Karpas-422 (cell line): ENCODE measurements at regions not wholly inside any gene's neighbourhood (a gene's known extent, or its start where the extent isn't known, plus 50 kb on each side); places are given as distances from the start of the nearest gene placed in this dataset.

Source experiments
- DNase-seq: peaks from one replicate; pipeline ENCODE4 v3.0.0-alpha.2; 2015
- H2AFZ ChIP-seq: fragments of 200-600 bp; sonication (generic); 2 replicates; pipeline ENCODE4 v1.6.1; 2014; ENCODE audit warnings: antibody characterized with exemption, low read length, mixed read lengths
- H3K27ac ChIP-seq: fragments of 200-600 bp; sonication (generic); 2 replicates; pipeline ENCODE4 v1.5.1; 2014; ENCODE audit warnings: mild to moderate bottlenecking, low read length, moderate library complexity
- H3K27me3 ChIP-seq: fragments of 200-600 bp; sonication (generic); 2 replicates; pipeline ENCODE4 v1.6.1; 2014; ENCODE audit warnings: low read length, mixed read lengths
- H3K36me3 ChIP-seq: fragments of 200-600 bp; sonication (generic); 2 replicates; pipeline ENCODE4 v1.6.1; 2014; ENCODE audit warnings: low read length, mixed read lengths; ENCODE audit not compliant: insufficient read depth
- H3K4me1 ChIP-seq: fragments of 200-600 bp; sonication (generic); 2 replicates; pipeline ENCODE4 v1.6.1; 2014; ENCODE audit warnings: mild to moderate bottlenecking, low read length, mixed read lengths
- H3K4me2 ChIP-seq: fragments of 200-600 bp; sonication (generic); 2 replicates; pipeline ENCODE4 v1.6.1; 2014; ENCODE audit warnings: low read length, low read depth, mild to moderate bottlenecking; ENCODE audit not compliant: poor library complexity, severe bottlenecking
- H3K4me3 ChIP-seq: fragments of 200-600 bp; sonication (generic); 2 replicates; pipeline ENCODE4 v1.5.1; 2014; ENCODE audit warnings: mild to moderate bottlenecking, antibody characterized with exemption, low read length, mixed read lengths
- H3K79me2 ChIP-seq: fragments of 200-600 bp; sonication (generic); 2 replicates; pipeline ENCODE4 v1.6.1; 2014; ENCODE audit warnings: mild to moderate bottlenecking, low read length, mixed read lengths
- H3K9ac ChIP-seq: fragments of 200-600 bp; sonication (generic); 2 replicates; pipeline ENCODE4 v1.6.0; 2014; ENCODE audit warnings: low read length
- H3K9me2 ChIP-seq: fragments of 200-600 bp; sonication (generic), shearing (Covaris generic); replicated peaks from 2 replicates; pipeline ENCODE4 v1.6.0; 2014; ENCODE audit warnings: mild to moderate bottlenecking, low read length, moderate library complexity; ENCODE audit not compliant: insufficient read depth
- H3K9me3 ChIP-seq: fragments of 300-700, 200-600 bp; sonication (generic); 2 replicates; pipeline ENCODE4 v1.6.1; 2014; ENCODE audit warnings: low read length, mixed read lengths
- H4K20me1 ChIP-seq: fragments of 200-600 bp; sonication (generic); 2 replicates; pipeline ENCODE4 v1.6.1; 2014; ENCODE audit warnings: mild to moderate bottlenecking, antibody characterized with exemption, low read length, low read depth; ENCODE audit not compliant: insufficient read depth

DNA sequence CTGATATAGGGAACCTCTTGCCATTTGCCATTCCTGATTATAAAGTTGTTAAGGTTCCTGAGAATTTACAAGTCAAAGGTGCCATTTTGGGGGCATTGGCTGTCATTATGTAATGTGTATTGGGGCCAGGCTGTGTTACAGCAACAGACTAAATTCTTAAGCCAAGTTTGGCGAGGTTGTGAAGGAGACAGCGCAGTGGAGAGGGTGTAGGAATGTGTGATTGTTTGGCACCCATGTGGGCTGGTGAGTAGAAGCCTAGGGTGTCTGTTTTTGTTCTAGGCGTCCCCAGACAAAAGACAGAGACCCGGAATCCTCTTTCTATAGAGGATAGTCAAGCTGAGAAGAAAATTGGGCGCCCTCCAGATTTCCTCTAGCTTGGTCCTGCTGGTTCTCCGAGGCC is 2535.3 kb downstream of the PCDH7 start:
- Histone ChIP-seq H3K36me3 (no peaks in the 10 kb centered on the region), H3K4me2 (no peak overlapping the region), H3K9me3 (peaks cover 13% of the 10 kb centered on the region), H4K20me1 (no peaks in the 10 kb centered on the region), H2AFZ (no peak overlapping the region), H3K4me3 (no peak overlapping the region), H3K27ac (no peak overlapping the region), H3K4me1 (no peaks in the 10 kb centered on the region), H3K79me2 (no peaks in the 10 kb centered on the region), H3K27me3 (no peaks in the 10 kb centered on the region), H3K9ac (no peak overlapping the region), H3K9me2 (no peaks in the 10 kb centered on the region)
- no peak for DNase-seq

- Histone ChIP-seq H3K4me3 (no peak overlapping the region), H3K4me1 (no peaks in the 10 kb centered on the region), H3K79me2 (no peaks in the 10 kb centered on the region), H3K36me3 (no peaks in the 10 kb centered on the region), H3K9me3 (peaks cover 14% of the 10 kb centered on the region; the same call in 1 of the 2 replicates), H3K9me2 (no peaks in the 10 kb centered on the region), H4K20me1 (no peaks in the 10 kb centered on the region), H3K4me2 (no peak overlapping the region), H3K27ac (no peak overlapping the region), H3K9ac (no peak overlapping the region), H2AFZ (no peak overlapping the region), H3K27me3 (no peaks in the 10 kb centered on the region)
- no peak for DNase-seq
Measured at GRCh38 chr4:33262824-33263223, 2542.7 kb downstream of the PCDH7 start.

DNA sequence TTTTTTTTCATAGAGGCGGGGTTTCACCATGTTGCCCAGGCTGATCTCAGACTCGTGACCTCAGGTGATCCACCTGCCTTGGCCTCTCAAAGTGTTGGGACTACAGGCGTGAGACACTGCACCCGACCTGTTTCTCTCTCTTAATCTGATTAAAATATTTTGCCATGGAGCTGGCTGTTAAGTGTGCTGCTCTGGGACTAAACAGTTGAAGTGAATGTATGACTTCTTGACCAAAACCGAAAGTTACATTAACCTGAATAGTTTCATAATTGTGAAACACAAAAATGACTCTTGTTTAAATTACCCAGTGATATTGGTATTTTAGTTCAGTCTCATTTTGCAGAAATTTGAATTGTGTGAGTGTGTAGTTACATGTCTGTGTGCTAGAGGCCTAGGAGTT is 2548.6 kb downstream of the PCDH7 start:
- H3K27ac ChIP-seq: no peak overlapping the region
- H3K4me1 ChIP-seq: no peaks in the 10 kb centered on the region
- H3K27me3 ChIP-seq: no peaks in the 10 kb centered on the region
- no peaks in the 10 kb centered on the region for H3K36me3 ChIP-seq
- no peaks in the 10 kb centered on the region for H4K20me1 ChIP-seq
- H3K9ac ChIP-seq: no peak overlapping the region
- H3K4me3 ChIP-seq: no peak overlapping the region
- no peak overlapping the region for H2AFZ ChIP-seq
- H3K4me2 ChIP-seq: no peak overlapping the region
- no peaks in the 10 kb centered on the region for H3K9me2 ChIP-seq
- no peaks in the 10 kb centered on the region for H3K79me2 ChIP-seq
- DNase-seq: no peak
- peaks cover 9% of the 10 kb centered on the region for H3K9me3 ChIP-seq

DNA sequence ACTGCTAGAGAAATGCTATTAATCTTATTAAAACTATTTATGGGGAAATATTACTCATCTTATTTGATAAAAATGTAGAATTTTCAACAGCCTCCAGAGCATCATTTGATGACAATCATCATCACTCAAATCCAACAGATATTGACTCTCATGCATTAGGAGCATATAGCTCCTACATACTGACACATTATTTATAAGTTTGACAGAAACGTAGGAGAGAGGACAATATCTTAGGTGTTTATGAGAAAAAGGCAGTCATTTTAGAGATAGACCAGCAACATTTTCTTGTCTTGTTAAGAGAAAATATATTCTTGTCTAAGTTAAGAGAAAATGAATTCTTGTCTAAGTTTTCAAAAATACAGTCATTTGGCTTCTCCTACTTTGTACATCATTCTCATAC is 2550.2 kb downstream of the PCDH7 start:
- Histone ChIP-seq H3K27ac (no peak overlapping the region), H3K9me3 (peaks cover 7% of the 10 kb centered on the region), H2AFZ (no peak overlapping the region), H3K4me2 (no peak overlapping the region), H3K4me3 (no peak overlapping the region), H3K9ac (no peak overlapping the region), H4K20me1 (no peaks in the 10 kb centered on the region), H3K36me3 (no peaks in the 10 kb centered on the region), H3K79me2 (no peaks in the 10 kb centered on the region), H3K9me2 (no peaks in the 10 kb centered on the region), H3K27me3 (no peaks in the 10 kb centered on the region), H3K4me1 (no peaks in the 10 kb centered on the region)
- no peak for DNase-seq

DNA sequence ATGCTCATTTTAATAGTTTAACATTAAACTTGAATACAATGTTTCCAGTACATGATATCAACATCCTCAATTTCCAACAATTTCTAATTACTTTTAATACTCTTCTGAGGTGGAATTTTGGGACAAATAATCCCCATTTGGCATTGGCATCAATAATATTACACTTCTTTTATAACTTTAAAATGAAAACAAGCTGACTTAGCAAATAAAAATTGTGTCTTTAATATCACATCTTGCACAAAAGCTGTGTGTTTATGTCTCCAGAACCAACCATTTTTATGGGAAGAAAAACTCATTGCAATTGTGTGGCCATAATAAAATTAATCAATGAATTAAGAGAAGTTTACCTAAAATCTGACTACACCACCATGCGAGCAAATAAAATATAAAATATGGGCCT is 2552.6 kb downstream of the PCDH7 start:
- peaks cover 9% of the 10 kb centered on the region for H3K9me3 ChIP-seq
- no peak overlapping the region for H2AFZ ChIP-seq
- no peaks in the 10 kb centered on the region for H3K9me2 ChIP-seq
- no peaks in the 10 kb centered on the region for H3K27me3 ChIP-seq
- no peak overlapping the region for H3K9ac ChIP-seq
- no peak overlapping the region for H3K4me2 ChIP-seq
- H3K4me1 ChIP-seq: no peaks in the 10 kb centered on the region
- H4K20me1 ChIP-seq: no peaks in the 10 kb centered on the region
- no peak overlapping the region for H3K4me3 ChIP-seq
- H3K36me3 ChIP-seq: no peaks in the 10 kb centered on the region
- DNase-seq: no peak
- no peak overlapping the region for H3K27ac ChIP-seq
- no peaks in the 10 kb centered on the region for H3K79me2 ChIP-seq

DNA sequence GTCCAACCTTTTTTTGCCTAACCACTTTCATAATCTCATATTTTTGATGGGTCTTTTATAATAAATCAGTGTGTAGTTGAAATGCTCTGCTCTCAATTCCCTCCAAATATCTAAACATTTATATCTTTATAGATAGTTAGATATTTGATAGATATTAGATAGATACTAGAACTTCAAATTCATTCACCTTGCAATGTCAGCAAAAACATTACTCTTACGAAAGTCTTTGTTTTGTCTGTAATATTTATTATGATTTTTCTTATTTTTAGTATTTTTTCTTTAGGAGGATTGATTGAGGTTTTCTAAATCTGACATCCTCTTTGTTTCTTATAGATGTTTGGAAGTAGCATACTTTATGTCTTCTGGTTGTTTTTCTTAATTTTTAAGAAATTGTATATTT is 2563.6 kb downstream of the PCDH7 start:
- no peak overlapping the region for H2AFZ ChIP-seq
- no peaks in the 10 kb centered on the region for H3K36me3 ChIP-seq
- no peak overlapping the region for H3K4me3 ChIP-seq
- no peaks in the 10 kb centered on the region for H3K9me2 ChIP-seq
- no peak overlapping the region for H3K9ac ChIP-seq
- DNase-seq: no peak
- H3K9me3 ChIP-seq: peaks cover 12% of the 10 kb centered on the region
- H3K27me3 ChIP-seq: no peaks in the 10 kb centered on the region
- no peak overlapping the region for H3K27ac ChIP-seq
- H3K79me2 ChIP-seq: no peaks in the 10 kb centered on the region
- no peak overlapping the region for H3K4me2 ChIP-seq
- H3K4me1 ChIP-seq: no peaks in the 10 kb centered on the region
- H4K20me1 ChIP-seq: no peaks in the 10 kb centered on the region

GRCh38 chr4:33296876-33297455 is 2576.8 kb downstream of the PCDH7 start:
- H3K9me2 ChIP-seq: no peaks in the 10 kb centered on the region
- no peaks in the 10 kb centered on the region for H4K20me1 ChIP-seq
- no peak overlapping the region for H2AFZ ChIP-seq
- H3K9me3 ChIP-seq: peaks cover 17% of the 10 kb centered on the region
- no peaks in the 10 kb centered on the region for H3K4me1 ChIP-seq
- no peak overlapping the region for H3K27ac ChIP-seq
- H3K79me2 ChIP-seq: no peaks in the 10 kb centered on the region
- no peak overlapping the region for H3K4me2 ChIP-seq
- H3K27me3 ChIP-seq: no peaks in the 10 kb centered on the region
- no peak overlapping the region for H3K9ac ChIP-seq
- H3K4me3 ChIP-seq: no peak overlapping the region
- H3K36me3 ChIP-seq: no peaks in the 10 kb centered on the region
- DNase-seq: no peak

- Histone ChIP-seq H3K79me2 (no peaks in the 10 kb centered on the region), H4K20me1 (no peaks in the 10 kb centered on the region), H3K27ac (no peak overlapping the region), H3K9me2 (no peaks in the 10 kb centered on the region), H3K4me3 (no peak overlapping the region), H3K9ac (no peak overlapping the region), H3K4me1 (no peaks in the 10 kb centered on the region), H3K27me3 (no peaks in the 10 kb centered on the region), H3K4me2 (no peak overlapping the region), H2AFZ (no peak overlapping the region), H3K36me3 (no peaks in the 10 kb centered on the region), H3K9me3 (peaks cover 14% of the 10 kb centered on the region)
- DNase-seq: no peak
Measured at GRCh38 chr4:33302321-33302720, 2582.2 kb downstream of the PCDH7 start.

DNA sequence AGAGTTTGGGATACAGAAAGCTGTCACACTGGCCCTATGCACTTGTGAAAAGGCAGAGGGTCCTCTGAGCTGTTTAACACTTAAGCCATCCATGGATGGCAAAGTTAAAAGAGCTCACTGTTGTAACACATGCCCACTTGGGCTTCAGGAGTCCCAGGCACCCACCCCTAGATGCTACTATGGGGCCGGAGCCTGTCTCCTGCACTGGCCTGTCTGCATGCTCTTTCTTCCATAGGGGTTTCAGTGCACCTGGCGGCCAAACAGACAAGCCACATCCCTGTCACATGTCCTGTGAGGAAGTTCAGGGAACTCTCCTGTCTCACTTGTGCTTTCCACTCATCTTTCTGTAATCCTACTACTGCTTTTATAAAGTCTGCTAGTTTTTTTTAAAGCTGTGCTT is 2586.0 kb downstream of the PCDH7 start:
- Histone ChIP-seq H3K27ac (no peak overlapping the region), H3K4me2 (no peak overlapping the region), H3K27me3 (no peaks in the 10 kb centered on the region), H2AFZ (no peak overlapping the region), H3K9me3 (peaks cover 13% of the 10 kb centered on the region), H3K79me2 (no peaks in the 10 kb centered on the region), H3K36me3 (no peaks in the 10 kb centered on the region), H3K4me1 (no peaks in the 10 kb centered on the region), H3K9me2 (no peaks in the 10 kb centered on the region), H3K4me3 (no peak overlapping the region), H4K20me1 (no peaks in the 10 kb centered on the region), H3K9ac (no peak overlapping the region)
- no peak for DNase-seq
